ENCODE measurements at regions not wholly inside any gene's neighbourhood (a gene's known extent, or its start where the extent isn't known, plus 50 kb on each side); places are given as distances from the start of the nearest gene placed in this dataset.
A peak's percentile ranks its signal among the peaks of the same experiment; 100 is the strongest.

DNA sequence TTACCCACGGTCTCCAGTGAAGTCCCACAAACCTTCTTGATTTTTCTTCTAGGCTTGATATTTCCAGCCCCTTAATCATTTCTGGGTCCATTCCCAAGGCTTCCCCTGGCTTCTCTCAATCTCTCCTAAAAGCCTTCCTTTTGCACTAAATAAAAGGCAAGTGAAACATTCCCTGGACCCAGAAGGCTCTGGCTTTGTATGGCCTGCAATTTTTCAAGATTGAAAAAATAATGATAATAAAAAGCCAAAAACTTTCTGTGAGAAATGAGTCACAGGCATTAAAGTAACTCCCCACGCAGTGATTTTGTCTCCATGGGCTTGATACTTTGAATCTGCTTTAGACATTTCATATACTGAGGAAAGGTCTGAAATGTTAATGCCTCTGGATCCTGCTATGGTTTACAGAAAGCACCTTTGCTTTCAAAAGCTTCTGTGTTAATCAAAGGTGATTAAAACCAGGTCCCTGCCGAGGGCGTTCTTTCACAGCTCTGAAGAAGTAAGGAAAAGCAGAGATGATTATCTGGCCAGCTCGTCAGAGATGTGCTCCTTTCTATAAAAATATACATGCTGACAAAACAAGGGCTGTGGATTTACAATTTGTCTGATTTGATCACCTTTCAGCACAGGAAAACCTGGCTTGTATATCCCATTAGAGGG lies 118.9 kb upstream of the TMEM72 start:
- ATAC-seq (ENCODE audit: low FRiP score) (no peak), DNase-seq (ENCODE audit: low spot score) (no peak)
- TF ChIP-seq CTCF (IDR thresholded peaks at IDR 0.05): no peak

- DNase-seq (ENCODE audit: low spot score) (no peak), ATAC-seq (ENCODE audit: low FRiP score) (no peak)
- TF ChIP-seq CTCF (IDR thresholded peaks at IDR 0.05): no peak
These were observed 111.2 kb upstream of the TMEM72 start for GRCh38 chr10:44799966-44800365.

DNA sequence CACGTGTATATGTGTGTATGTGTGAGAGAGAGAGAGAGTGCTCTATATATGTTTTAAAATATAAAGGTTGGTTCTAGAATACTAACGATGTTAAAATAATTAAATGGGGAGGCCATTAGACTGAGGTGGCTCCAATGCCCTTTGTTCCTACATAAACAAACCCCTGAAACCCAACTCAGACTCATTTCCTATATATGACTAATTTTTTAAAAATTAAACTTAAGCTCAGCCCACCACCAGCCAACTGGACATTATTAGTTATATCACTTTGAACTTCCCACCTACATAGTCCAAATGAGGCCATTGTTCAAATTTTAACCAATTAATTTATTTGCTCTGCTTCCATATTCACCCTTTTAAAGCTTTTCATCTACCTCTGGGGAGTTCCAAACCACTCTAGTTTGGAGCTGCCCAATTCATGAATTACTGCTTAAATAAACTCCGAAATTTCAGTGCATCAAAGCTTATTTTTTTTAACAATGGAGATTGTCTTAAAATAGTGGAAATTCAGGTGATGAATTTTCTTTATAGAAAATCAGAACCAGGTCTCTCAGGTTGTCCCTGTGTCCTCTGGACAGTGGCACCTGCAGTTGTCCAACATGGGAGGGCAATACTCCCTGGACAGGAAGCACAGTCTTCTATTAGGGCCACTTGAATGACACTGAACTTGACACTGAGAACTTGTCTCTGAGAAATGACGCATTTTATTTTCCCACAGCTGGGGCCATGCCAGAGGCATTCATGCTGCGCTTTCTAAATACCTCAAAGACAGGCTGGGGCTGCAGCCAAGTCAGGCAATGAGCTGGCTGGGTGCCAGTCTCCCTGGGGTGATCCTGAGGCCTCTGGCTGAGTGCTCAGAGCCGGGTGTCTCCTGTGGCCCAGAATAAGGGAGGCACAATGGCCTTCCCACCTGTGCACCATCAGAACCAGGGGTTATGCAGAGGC lies 109.5 kb upstream of the TMEM72 start:
- TF ChIP-seq CTCF (IDR thresholded peaks at IDR 0.05): no peak
- peak; percentile 58 for ATAC-seq (ENCODE audit: low FRiP score)
- DNase-seq (ENCODE audit: low spot score): peak; percentile 80

- DNase-seq (ENCODE audit: low spot score) (no peak), ATAC-seq (ENCODE audit: low FRiP score) (no peak)
- no peak for TF ChIP-seq CTCF (IDR thresholded peaks at IDR 0.05)
These were observed 107.3 kb upstream of the TMEM72 start for GRCh38 chr10:44803862-44804261.

GRCh38 chr10:44804661-44805060 lies 106.5 kb upstream of the TMEM72 start:
- no peak for DNase-seq (ENCODE audit: low spot score)
- ATAC-seq (ENCODE audit: low FRiP score): no peak
- TF ChIP-seq CTCF (IDR thresholded peaks at IDR 0.05): no peak

DNA sequence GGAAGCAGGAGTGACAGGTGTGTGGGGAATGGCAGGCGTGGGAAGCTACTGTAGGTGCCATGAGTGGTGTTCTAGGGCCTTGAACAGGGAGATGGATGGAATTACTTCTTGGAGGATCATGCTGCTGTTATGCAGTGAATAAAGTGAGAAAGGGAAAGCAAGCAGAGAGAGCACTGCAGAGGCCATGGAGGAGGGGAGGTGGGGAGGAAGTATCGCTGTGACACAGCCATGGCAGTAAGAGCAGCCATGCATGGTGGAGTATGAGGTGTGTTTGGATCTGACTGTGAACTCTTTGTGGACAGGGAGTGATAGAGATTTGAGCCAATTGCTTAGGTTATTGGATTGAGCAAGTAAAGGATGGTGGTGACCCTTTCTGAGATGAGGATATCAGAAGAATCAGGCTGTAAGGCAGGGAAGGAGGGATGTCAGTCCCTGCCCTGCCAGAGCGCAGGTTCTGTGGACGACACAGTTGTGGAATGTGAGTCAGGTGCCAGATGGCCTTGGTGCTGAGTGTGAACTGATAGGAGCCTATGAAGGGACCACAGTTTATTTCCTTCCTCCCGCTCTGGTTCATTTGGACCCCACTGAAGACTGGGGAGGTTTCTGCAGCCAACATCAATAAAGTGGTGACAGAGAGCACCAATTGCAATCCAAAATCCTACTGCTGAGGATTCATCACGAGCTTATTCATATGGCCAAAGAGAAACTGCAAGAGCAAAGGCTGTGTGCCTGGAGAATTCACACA lies 105.5 kb upstream of the TMEM72 start:
- TF ChIP-seq CTCF (IDR thresholded peaks at IDR 0.05): no peak
- DNase-seq (ENCODE audit: low spot score): no peak
- ATAC-seq (ENCODE audit: low FRiP score): no peak
